ENCODE measurements at regions not wholly inside any gene's neighbourhood (a gene's known extent, or its start where the extent isn't known, plus 50 kb on each side); places are given as distances from the start of the nearest gene placed in this dataset.
A peak's percentile ranks its signal among the peaks of the same experiment; 100 is the strongest.

- ChIA-PET POLR2A (ENCODE audit: low non-redundant PET) (no interaction called here), CTCF (no interaction called here)
- Histone ChIP-seq H3K27me3 (replicated peaks; ENCODE audit: insufficient read depth, low read depth, low read length, poor library complexity) (no peaks in the 10 kb centered on the region), H3K27ac (ENCODE audit: low read depth, low read length, poor library complexity, severe bottlenecking) (no peak overlapping the region), H3K4me1 (ENCODE audit: insufficient read depth, low read length, poor library complexity, severe bottlenecking) (peaks cover 16% of the 10 kb centered on the region), H3K4me3 (ENCODE audit: low read depth, low read length, poor library complexity, severe bottlenecking) (no peak overlapping the region), H3K9me3 (ENCODE audit: low read depth, low read length, poor library complexity, severe bottlenecking) (no peaks in the 10 kb centered on the region), H3K36me3 (ENCODE audit: insufficient read depth, low read length, poor library complexity, severe bottlenecking) (no peaks in the 10 kb centered on the region)
- no peak for DNase-seq (ENCODE audit: low spot score)
- no peak for TF ChIP-seq CTCF (conservative IDR thresholded peaks at IDR 0.05; ENCODE audit: low read depth, low read length)
- no peak for TF ChIP-seq EZH2 (IDR thresholded peaks at IDR 0.05; ENCODE audit: borderline replicate concordance, low read depth, low read length, poor library complexity, severe bottlenecking)
- no TSS peak for BruUV-seq (replicated peaks)
- intact Hi-C loops (cut with micrococcal nuclease; ENCODE audit: unreplicated experiment), result no loop called here
Observed at GRCh38 chr7:35454575-35455385, 200.9 kb upstream of the TBX20 start.

GRCh38 chr7:35450456-35451214 is 196.7 kb upstream of the TBX20 start:
- Histone ChIP-seq H3K27me3 (replicated peaks; ENCODE audit: insufficient read depth, low read depth, low read length, poor library complexity) (peaks cover 4% of the 10 kb centered on the region), H3K4me1 (ENCODE audit: insufficient read depth, low read length, poor library complexity, severe bottlenecking) (peaks cover 21% of the 10 kb centered on the region), H3K27ac (ENCODE audit: low read depth, low read length, poor library complexity, severe bottlenecking) (no peak overlapping the region), H3K9me3 (ENCODE audit: low read depth, low read length, poor library complexity, severe bottlenecking) (no peaks in the 10 kb centered on the region), H3K4me3 (ENCODE audit: low read depth, low read length, poor library complexity, severe bottlenecking) (no peak overlapping the region), H3K36me3 (ENCODE audit: insufficient read depth, low read length, poor library complexity, severe bottlenecking) (no peaks in the 10 kb centered on the region)
- POLR2A ChIA-PET (ENCODE audit: low non-redundant PET), result no interaction called here
- TF ChIP-seq CTCF (conservative IDR thresholded peaks at IDR 0.05; ENCODE audit: low read depth, low read length) (no peak), EZH2 (IDR thresholded peaks at IDR 0.05; ENCODE audit: borderline replicate concordance, low read depth, low read length, poor library complexity, severe bottlenecking) (no peak)
- intact Hi-C loops (cut with micrococcal nuclease; ENCODE audit: unreplicated experiment), result no loop called here
- DNase-seq (ENCODE audit: low spot score), result peak; percentile 91
- no TSS peak for BruUV-seq (replicated peaks)
- CTCF ChIA-PET, result interaction anchor here (0.9 to 1.2 kb wide), 2 partner anchors 26 to 70 kb away, joined by 4 to 5 read pairs; no protein-coding TSS in a partner anchor

- Histone ChIP-seq H3K36me3 (ENCODE audit: insufficient read depth, low read length, poor library complexity, severe bottlenecking) (no peaks in the 10 kb centered on the region), H3K4me3 (ENCODE audit: low read depth, low read length, poor library complexity, severe bottlenecking) (no peak overlapping the region), H3K27me3 (replicated peaks; ENCODE audit: insufficient read depth, low read depth, low read length, poor library complexity) (peaks cover 4% of the 10 kb centered on the region), H3K9me3 (ENCODE audit: low read depth, low read length, poor library complexity, severe bottlenecking) (no peaks in the 10 kb centered on the region), H3K27ac (ENCODE audit: low read depth, low read length, poor library complexity, severe bottlenecking) (no peak overlapping the region), H3K4me1 (ENCODE audit: insufficient read depth, low read length, poor library complexity, severe bottlenecking) (peaks cover 21% of the 10 kb centered on the region)
- no peak for DNase-seq (ENCODE audit: low spot score)
- no TSS peak for BruUV-seq (replicated peaks)
- ChIA-PET CTCF (no interaction called here), POLR2A (ENCODE audit: low non-redundant PET) (no interaction called here)
- intact Hi-C loops (cut with micrococcal nuclease; ENCODE audit: unreplicated experiment), result no loop called here
- no peak for TF ChIP-seq EZH2 (IDR thresholded peaks at IDR 0.05; ENCODE audit: borderline replicate concordance, low read depth, low read length, poor library complexity, severe bottlenecking)
- TF ChIP-seq CTCF (conservative IDR thresholded peaks at IDR 0.05; ENCODE audit: low read depth, low read length), result no peak
Observed at GRCh38 chr7:35448486-35448885, 194.6 kb upstream of the TBX20 start.
